ENCODE measurements at regions not wholly inside any gene's neighbourhood (a gene's known extent, or its start where the extent isn't known, plus 50 kb on each side); places are given as distances from the start of the nearest gene placed in this dataset.

DNA sequence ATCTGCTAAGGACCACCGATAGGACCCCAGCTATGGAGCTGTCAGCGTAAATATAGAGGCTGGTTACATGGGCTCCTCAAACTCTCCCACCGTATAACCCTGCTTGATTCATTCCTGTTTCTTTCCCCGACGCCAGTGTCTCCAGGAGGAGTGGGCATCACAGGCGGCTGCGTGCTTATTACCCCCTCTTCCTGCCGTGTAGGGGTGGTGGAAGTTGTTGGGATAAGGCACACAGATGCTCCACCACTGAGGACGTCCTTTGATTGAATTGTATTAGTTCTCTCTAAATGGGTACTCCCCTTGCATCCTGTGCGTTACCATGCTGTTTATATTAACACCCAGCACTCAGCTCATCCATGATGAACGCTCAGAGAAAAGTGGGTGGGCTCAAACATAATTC lies 104.6 kb downstream of the ZBTB18 start:
- TF ChIP-seq, protein P1, sequence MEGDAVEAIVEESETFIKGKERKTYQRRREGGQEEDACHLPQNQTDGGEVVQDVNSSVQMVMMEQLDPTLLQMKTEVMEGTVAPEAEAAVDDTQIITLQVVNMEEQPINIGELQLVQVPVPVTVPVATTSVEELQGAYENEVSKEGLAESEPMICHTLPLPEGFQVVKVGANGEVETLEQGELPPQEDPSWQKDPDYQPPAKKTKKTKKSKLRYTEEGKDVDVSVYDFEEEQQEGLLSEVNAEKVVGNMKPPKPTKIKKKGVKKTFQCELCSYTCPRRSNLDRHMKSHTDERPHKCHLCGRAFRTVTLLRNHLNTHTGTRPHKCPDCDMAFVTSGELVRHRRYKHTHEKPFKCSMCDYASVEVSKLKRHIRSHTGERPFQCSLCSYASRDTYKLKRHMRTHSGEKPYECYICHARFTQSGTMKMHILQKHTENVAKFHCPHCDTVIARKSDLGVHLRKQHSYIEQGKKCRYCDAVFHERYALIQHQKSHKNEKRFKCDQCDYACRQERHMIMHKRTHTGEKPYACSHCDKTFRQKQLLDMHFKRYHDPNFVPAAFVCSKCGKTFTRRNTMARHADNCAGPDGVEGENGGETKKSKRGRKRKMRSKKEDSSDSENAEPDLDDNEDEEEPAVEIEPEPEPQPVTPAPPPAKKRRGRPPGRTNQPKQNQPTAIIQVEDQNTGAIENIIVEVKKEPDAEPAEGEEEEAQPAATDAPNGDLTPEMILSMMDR (IDR thresholded peaks at IDR 0.05), result no peak
- TF ChIP-seq POLR2A (IDR thresholded peaks at IDR 0.05), result no peak

Data from vagina (tissue), 2 donors.